LNCAP (cell line): ENCODE measurements at regions not wholly inside any gene's neighbourhood (a gene's known extent, or its start where the extent isn't known, plus 50 kb on each side); places are given as distances from the start of the nearest gene placed in this dataset.

Source experiments
- TF ChIP-seq, protein P1 (sequence below): fragments of 450-650 bp; IDR thresholded peaks from 2 replicates; pipeline ENCODE4 v1.5.1; 2017; ENCODE audit warnings: mild to moderate bottlenecking

DNA sequence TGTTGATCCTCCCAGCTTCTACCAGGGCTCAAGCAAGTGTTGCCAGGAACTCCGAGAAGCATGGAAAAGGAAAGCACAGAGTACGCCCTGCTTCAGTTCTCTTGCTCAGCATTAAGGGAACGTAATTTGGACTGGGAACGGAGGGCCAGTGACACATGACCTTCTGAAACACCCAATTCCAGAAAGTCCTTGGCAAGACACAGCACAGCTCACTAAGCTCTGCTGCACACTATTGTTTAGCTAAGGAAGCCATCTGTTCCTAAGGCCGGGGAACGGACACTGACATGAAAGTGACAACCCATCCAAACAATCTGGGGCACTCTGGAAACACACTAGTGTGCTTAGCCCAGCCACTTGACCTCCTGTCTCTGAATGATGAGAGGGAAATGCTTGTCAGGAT is 56.9 kb upstream of the NXT1 start:
- TF ChIP-seq, protein P1, sequence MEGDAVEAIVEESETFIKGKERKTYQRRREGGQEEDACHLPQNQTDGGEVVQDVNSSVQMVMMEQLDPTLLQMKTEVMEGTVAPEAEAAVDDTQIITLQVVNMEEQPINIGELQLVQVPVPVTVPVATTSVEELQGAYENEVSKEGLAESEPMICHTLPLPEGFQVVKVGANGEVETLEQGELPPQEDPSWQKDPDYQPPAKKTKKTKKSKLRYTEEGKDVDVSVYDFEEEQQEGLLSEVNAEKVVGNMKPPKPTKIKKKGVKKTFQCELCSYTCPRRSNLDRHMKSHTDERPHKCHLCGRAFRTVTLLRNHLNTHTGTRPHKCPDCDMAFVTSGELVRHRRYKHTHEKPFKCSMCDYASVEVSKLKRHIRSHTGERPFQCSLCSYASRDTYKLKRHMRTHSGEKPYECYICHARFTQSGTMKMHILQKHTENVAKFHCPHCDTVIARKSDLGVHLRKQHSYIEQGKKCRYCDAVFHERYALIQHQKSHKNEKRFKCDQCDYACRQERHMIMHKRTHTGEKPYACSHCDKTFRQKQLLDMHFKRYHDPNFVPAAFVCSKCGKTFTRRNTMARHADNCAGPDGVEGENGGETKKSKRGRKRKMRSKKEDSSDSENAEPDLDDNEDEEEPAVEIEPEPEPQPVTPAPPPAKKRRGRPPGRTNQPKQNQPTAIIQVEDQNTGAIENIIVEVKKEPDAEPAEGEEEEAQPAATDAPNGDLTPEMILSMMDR = no peak

DNA sequence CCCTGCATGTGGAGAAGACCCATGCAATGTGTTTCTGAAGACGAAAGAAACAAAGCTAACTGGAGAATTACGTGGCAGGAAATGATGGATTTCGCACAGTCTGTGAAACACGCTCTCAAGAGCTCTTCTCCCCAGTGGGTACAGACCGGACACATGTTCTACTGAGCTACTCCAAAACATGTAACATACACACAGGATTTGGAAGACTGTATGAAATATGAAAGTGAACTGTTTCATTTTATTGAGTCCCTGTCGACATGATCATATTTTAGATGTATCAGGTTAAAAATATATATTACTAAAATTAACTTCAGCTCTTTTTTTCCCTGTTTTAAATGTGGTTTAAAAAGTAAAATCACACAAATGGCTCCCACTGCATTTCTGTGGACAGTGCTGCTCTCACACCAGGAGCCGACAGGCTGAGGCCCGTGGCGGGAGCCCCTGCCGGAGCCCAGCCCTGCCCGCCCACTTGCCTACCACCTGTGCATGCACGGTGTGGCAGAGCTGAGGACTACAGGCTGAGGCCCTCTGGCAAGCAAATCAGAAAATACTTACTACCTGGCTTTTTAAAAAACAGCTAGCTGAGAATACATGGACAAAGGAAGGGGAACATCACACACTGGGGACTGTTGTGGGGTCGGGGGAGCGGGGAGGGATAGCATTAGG is 58.9 kb upstream of the NXT1 start:
- TF ChIP-seq, protein P1 = no peak

DNA sequence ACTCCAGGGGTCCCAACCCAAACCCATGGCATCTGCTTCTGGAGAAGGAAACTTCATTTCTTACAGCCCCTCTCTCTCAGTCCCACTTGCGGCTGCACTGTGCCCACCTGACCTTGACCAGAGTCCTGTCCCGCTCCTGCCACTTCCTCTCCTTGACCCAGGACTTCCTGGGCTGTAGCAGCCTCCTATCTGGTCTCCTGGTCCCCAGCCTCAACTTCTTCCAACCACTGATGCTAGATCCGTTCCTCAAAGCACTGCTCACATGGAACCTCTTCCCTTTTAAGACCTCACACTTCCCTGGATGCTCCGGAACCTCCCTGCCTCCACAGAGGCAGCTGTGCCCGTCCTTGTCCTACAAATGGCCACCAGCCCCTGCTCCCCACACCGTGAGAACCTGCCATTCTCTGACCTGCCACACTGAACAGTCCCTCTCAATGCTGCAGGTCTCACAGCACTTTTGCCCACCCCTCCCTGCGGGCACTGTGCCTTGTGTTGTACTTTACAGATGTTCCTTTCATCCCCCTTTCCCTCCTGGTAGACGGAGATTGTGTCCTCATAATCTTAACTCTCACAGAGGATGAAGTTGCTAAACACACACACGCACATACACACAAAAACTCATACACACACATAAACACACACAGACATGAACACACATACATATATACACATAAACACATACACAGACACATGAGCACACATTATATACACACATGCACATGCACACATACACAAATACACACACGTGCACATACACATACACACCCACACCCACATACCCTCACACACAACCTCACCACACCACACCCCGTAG is 59.6 kb upstream of the NXT1 start:
- TF ChIP-seq, protein P1 = no peak

DNA sequence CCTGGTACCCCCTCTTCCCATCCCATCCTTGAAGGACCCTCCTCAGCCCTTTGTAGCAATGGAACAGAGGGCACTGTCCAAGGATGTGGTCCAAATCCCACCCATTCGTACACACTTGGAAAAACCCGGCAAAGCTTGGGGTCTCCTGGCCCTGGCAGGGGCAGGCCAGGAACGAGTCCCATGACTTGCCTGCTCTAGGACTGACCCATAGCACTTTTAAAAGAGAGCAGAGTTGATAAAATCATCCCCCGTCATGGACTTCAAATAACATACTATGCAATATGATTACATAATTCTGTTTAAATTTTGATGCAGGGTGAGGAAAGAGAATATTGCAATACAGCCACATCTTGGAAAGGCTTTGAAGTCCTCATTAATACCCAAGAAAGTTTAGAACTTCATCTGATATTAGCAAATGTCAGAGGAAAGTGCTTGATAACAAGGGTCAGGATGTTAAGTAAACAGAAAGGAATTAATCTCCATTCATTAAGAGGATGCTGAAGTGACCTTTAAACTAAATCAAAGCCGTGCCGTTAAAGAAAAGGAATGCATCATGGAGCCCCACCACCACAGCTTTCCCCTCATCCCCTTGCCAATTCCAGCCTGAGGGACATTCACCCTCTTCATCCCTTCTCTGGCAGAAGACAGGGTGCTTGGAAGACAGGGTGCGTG is 60.7 kb upstream of the NXT1 start:
- TF ChIP-seq, protein P1 = no peak

DNA sequence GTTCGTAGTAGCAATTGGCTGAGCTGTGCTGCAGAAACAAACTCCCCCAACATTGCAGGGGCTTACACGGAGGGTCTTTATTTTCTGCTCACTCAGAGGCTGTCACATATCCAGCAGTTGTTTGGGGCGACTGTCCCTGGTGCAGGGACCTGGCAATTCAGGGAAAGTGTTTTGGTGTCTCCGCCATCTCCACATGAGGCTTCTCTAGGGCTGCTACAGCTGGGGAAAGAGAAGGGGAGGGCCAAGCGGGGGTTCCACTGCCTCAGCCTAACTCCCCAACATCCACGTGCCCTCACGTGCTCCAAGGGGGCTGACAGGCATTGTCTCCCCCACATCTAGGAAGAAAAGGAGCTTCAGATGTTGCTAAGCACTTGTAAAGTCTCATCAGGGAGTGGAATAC is 61.3 kb upstream of the NXT1 start:
- TF ChIP-seq, protein P1 = no peak

DNA sequence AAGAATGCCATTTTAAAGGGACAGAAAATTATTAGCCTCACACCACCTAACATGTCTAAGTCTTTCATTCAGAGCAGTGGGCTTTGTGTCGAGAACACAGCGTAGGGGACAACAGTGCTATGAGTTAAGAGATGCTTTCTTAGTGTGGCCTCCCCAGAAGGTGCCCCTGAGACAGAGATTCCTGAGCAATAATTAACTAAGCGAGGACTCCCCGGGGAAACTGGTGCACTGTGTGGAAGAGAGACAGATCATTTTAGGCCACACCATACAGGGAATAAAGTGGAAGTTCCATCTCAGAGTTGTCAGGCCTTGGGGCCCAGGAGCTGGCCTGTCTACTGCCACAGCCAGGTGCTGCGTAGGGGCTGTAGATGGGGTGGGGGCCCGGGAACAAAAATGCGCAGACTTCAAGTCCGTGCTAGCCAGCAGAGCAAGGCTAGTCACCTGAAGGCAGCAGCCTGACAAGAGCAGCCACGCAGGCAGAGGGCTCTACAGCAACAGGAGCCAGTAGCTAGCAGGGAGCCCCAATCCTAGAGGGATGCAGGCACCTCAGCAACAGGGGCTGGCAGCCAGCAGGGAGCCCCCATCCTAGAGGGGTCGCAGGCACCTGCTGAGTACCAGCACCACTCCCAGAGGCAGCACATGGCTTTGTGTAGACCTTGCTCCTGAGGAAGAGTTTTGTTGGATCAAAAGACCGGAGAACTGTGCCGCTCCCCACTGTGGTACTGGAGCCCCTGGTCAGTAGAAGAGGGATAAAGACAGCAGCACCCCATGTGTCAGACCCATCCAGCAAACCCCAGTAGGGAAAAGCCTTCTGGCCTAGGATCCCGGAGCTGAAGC is 63.0 kb upstream of the NXT1 start:
- TF ChIP-seq, protein P1 = no peak

DNA sequence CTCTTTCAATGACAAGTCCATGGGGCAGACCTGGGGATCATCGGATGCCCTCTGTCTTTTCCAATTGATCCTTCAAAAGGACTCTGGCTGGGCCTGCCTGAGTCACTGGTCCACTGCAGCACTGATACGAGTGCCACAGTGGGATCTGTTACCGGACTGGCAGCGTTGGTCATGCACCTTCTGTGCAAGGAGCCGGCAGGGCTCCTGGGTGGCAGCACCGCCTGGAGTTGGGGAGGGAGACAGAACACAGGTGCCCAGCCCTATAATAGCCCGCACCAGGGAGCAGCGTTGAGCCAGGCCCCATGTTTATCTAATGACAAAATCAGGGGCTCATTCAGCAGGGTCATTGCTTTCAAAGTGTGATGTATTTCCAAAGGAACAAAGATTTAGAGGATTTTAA is 64.2 kb upstream of the NXT1 start:
- TF ChIP-seq, protein P1 = no peak
